A549 (cell line): ENCODE measurements at regions not wholly inside any gene's neighbourhood (a gene's known extent, or its start where the extent isn't known, plus 50 kb on each side); places are given as distances from the start of the nearest gene placed in this dataset.

Experiments used
- ATAC-seq, 2 experiments: fragments of 200-7000 bp in 1 of 2; fragments of >200 bp in 1 of 2; cut with Nextera tagmentation in 1 of 2; cut with Tn5 transposase in 1 of 2; 3 replicates each; pipeline versions ENCODE4 v1.8.0 to v1.9.1; 2018 to 2020; ENCODE audit warnings: mild to moderate bottlenecking in 1 of 2, moderate library complexity in 1 of 2
- CTCF ChIA-PET: fragments of 300-600 bp; sonication (Branson Sonifier 250); formaldehyde crosslinking; extraction: SDS; loops from one replicate; lab custom pipeline; 2021; ENCODE audit warnings: antibody characterized with exemption, inconsistent platforms; lab: Yijun Ruan, JAX
- POLR2A ChIA-PET: fragments of 350-600 bp; formaldehyde crosslinking; extraction: SDS; loops from one replicate; lab custom pipeline; 2021; ENCODE audit warnings: antibody characterized with exemption, inconsistent platforms; lab: Yijun Ruan, JAX
- DNase-seq, 2 experiments: peaks; one replicate each; pipeline versions ENCODE4 v3.0.0 to v3.0.0-alpha.2; 2011 to 2016; ENCODE audit warnings: low read depth in 1 of 2, low spot score in 1 of 2
- FAIRE-seq: peaks from 2 replicates; lab custom pipeline; 2011; peaks lifted over from hg19 to GRCh38; lab: Jason Lieb, UNC
- H3K27ac ChIP-seq, 2 experiments: fragments of >200 bp; sonication (Bioruptor Twin); formaldehyde crosslinking; 3 replicates each; pipeline ENCODE4 v1.5.1; 2016 to 2017
- H3K4me1 ChIP-seq: fragments of >200 bp; sonication (Bioruptor Twin); formaldehyde crosslinking; 3 replicates; pipeline ENCODE4 v1.6.1; 2016
- H3K4me2 ChIP-seq: fragments of >200 bp; sonication (Bioruptor Twin); formaldehyde crosslinking; 3 replicates; pipeline ENCODE4 v1.6.1; 2016
- H3K4me3 ChIP-seq: fragments of >200 bp; sonication (Bioruptor Twin); formaldehyde crosslinking; 3 replicates; pipeline ENCODE4 v1.5.1; 2016
- H3K9me3 ChIP-seq: fragments of >200 bp; sonication (Bioruptor Twin); formaldehyde crosslinking; 3 replicates; pipeline ENCODE4 v1.6.1; 2016
- CBX8 ChIP-seq: fragments of 200-600 bp; sonication (generic); IDR thresholded peaks from 2 replicates; pipeline ENCODE4 v1.6.1; 2016
- CEBPB ChIP-seq, 2 experiments: fragments of >200 bp in 1 of 2; sonication (Bioruptor Twin) in 1 of 2; formaldehyde crosslinking in 1 of 2; IDR thresholded peaks; 2 replicates each; pipeline ENCODE4 v1.6.1; 2012 to 2016
- EHMT2 ChIP-seq: fragments of 200-600 bp; sonication (generic); IDR thresholded peaks from 2 replicates; pipeline ENCODE4 v1.6.1; 2016; ENCODE audit warnings: antibody characterized with exemption, low read depth, mild to moderate bottlenecking, moderate library complexity
- EP300 ChIP-seq, 2 experiments: fragments of >200 bp; sonication (Bioruptor Twin); formaldehyde crosslinking; IDR thresholded peaks; 2 replicates in 1 of 2; 3 replicates in 1 of 2; pipeline ENCODE4 v1.6.1; 2016 to 2017
- FOSL2 ChIP-seq, 2 experiments: fragments of 450-650 bp in 1 of 2; fragments of >200 bp in 1 of 2; sonication (Bioruptor Twin) in 1 of 2; formaldehyde crosslinking; IDR thresholded peaks; 2 replicates each; pipeline versions ENCODE4 v1.5.0 to v1.6.1; 2016 to 2020; ENCODE audit warnings: mild to moderate bottlenecking in 1 of 2, moderate library complexity in 1 of 2
- FOXS1 ChIP-seq: fragments of 250-450 bp; sonication (Bioruptor Pico); IDR thresholded peaks from 2 replicates; pipeline ENCODE4 v1.5.0; 2020; ENCODE audit warnings: mild to moderate bottlenecking, moderate library complexity
- HEYL ChIP-seq: fragments of 250-450 bp; sonication (Bioruptor Pico); IDR thresholded peaks from 2 replicates; pipeline ENCODE4 v1.8.0; 2021; ENCODE audit warnings: mild to moderate bottlenecking, moderate library complexity
- HOXB5 ChIP-seq: fragments of 250-450 bp; sonication (Bioruptor Pico); IDR thresholded peaks from 2 replicates; pipeline ENCODE4 v1.5.0; 2020; ENCODE audit warnings: mild to moderate bottlenecking, moderate library complexity
- MAFK ChIP-seq: fragments of 450-650 bp; IDR thresholded peaks from 2 replicates; pipeline ENCODE4 v1.6.1; 2014; ENCODE audit not compliant: partially characterized antibody
- MAZ ChIP-seq: fragments of 150-350 bp; IDR thresholded peaks from 2 replicates; pipeline ENCODE4 v1.6.1; 2014; ENCODE audit warnings: antibody characterized with exemption, low read depth, low read length, borderline replicate concordance
- NFE2L2 ChIP-seq: fragments of 150-350 bp; conservative IDR thresholded peaks from 2 replicates; pipeline ENCODE4 v1.6.1; 2014; ENCODE audit warnings: low read length
- RAD21 ChIP-seq, 2 experiments: fragments of >200 bp in 1 of 2; sonication (Bioruptor Twin) in 1 of 2; formaldehyde crosslinking in 1 of 2; IDR thresholded peaks in 1 of 2; conservative IDR thresholded peaks in 1 of 2; 2 replicates in 1 of 2; 3 replicates in 1 of 2; pipeline ENCODE4 v1.6.1; 2012 to 2018; ENCODE audit warnings: inconsistent platforms in 1 of 2
- RARB ChIP-seq: fragments of 250-450 bp; sonication (Bioruptor Pico); IDR thresholded peaks from 2 replicates; pipeline ENCODE4 v1.8.0; 2021; ENCODE audit warnings: mild to moderate bottlenecking, moderate library complexity
- RCOR1 ChIP-seq: fragments of 150-350 bp; IDR thresholded peaks from 2 replicates; pipeline ENCODE4 v1.6.1; 2014; ENCODE audit warnings: antibody characterized with exemption, low read length, low read depth
- RNF2 ChIP-seq: fragments of 200-600 bp; sonication (generic); IDR thresholded peaks from 2 replicates; pipeline ENCODE4 v1.6.1; 2016; ENCODE audit warnings: low read depth, mild to moderate bottlenecking, antibody characterized with exemption, moderate library complexity, borderline replicate concordance
- SMC3 ChIP-seq: fragments of >200 bp; sonication (Bioruptor Twin); formaldehyde crosslinking; IDR thresholded peaks from 3 replicates; pipeline ENCODE4 v1.6.1; 2018; ENCODE audit warnings: inconsistent platforms
- ZC3H11A ChIP-seq: fragments of 450-650 bp; IDR thresholded peaks from 2 replicates; pipeline ENCODE4 v1.6.1; 2014; ENCODE audit warnings: antibody characterized with exemption, mild to moderate bottlenecking
- ZFP36 ChIP-seq: fragments of 450-650 bp; IDR thresholded peaks from 2 replicates; pipeline ENCODE4 v1.6.1; 2014; ENCODE audit warnings: borderline replicate concordance; ENCODE audit not compliant: partially characterized antibody
- ZNF302 ChIP-seq: fragments of 250-450 bp; sonication (Bioruptor Pico); IDR thresholded peaks from 2 replicates; pipeline ENCODE4 v1.9.0; 2021; ENCODE audit warnings: inconsistent platforms, mild to moderate bottlenecking, moderate library complexity
- ZSCAN20 ChIP-seq: fragments of 250-450 bp; sonication (Bioruptor Pico); IDR thresholded peaks from 2 replicates; pipeline ENCODE4 v1.8.0; 2022; ENCODE audit warnings: mild to moderate bottlenecking, moderate library complexity
- WGBS: methylation state at CpG from one replicate; pipeline ENCODE4 v1.1.6; 2017; ENCODE audit errors: missing lambda C conversion rate; 5-methylcytosine and 5-hydroxymethylcytosine counted together
- TF ChIP-seq, protein P1 (sequence below): IDR thresholded peaks from 2 replicates; pipeline ENCODE4 v1.6.1; 2012
- TF ChIP-seq, protein P2 (sequence below): fragments of >200 bp; sonication (Bioruptor Twin); formaldehyde crosslinking; IDR thresholded peaks from 2 replicates; pipeline ENCODE4 v1.6.1; 2016
- TF ChIP-seq, protein P3 (sequence below): fragments of 450-650 bp; IDR thresholded peaks from 2 replicates; pipeline ENCODE4 v1.6.1; 2014; ENCODE audit warnings: antibody characterized with exemption
- TF ChIP-seq, protein P4 (sequence below): fragments of 250-450 bp; sonication (Bioruptor Pico); IDR thresholded peaks from 2 replicates; pipeline ENCODE4 v1.5.0; 2021; ENCODE audit warnings: mild to moderate bottlenecking, moderate library complexity, borderline replicate concordance
- TF ChIP-seq, protein P5 (sequence below): IDR thresholded peaks from 2 replicates; pipeline ENCODE4 v1.6.1; 2012; ENCODE audit warnings: low read depth, borderline replicate concordance

DNA sequence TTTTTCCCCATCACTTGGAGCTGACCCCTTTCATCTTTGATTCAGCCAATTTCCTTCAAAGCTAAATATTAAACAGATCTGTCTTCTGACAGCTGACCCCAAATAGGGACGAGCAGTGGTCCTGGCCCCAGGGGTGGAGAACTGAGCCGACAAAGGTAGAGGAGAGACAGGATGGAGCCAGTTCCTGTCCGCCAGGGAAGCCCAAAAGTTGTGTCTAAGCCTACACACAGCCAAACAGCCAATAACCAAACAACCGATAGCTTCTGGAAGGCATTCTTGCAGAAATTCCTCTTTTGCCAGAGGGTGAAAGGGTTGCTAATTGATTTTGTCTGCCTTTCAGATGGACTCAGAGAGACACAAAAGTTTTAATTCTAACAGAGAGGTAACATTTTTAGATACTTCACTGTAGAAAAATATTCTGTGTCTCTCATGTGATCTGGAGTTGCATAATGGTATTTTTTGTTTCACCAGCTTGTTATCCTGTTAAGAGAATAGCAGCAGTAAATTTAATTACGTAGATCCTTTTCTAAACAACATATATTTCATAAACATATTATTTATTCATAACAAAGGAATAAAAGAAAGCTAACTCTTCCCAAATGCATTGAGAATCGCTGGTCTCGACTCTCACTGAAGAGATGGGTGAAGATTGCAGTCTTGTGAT, 161.7 kb upstream of the LYZL1 start:
- no peak for DNase-seq
- H3K27ac ChIP-seq: peak overlapping the region; percentile 27 to 48; a peak in 5 of 6 replicates
- H3K4me3 ChIP-seq: no peak overlapping the region
- CTCF ChIA-PET: interaction anchor here (0.8 to 2.7 kb wide), 9 partner anchors 14 to 463 kb away, joined by 3 to 11 read pairs (median 4); no protein-coding TSS in a partner anchor
- 0 out of 3 replicates have a peak, but pooled peaks cover 4% of the 10 kb centered on the region for H3K9me3 ChIP-seq
- ATAC-seq: no peak
- no peak overlapping the region for H3K4me2 ChIP-seq
- POLR2A ChIA-PET: no interaction called here
- 68% methylated on average over 7 of the region's 7 CpGs for WGBS
- TF ChIP-seq, protein P1, sequence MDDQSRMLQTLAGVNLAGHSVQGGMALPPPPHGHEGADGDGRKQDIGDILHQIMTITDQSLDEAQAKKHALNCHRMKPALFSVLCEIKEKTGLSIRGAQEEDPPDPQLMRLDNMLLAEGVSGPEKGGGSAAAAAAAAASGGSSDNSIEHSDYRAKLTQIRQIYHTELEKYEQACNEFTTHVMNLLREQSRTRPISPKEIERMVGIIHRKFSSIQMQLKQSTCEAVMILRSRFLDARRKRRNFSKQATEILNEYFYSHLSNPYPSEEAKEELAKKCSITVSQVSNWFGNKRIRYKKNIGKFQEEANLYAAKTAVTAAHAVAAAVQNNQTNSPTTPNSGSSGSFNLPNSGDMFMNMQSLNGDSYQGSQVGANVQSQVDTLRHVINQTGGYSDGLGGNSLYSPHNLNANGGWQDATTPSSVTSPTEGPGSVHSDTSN: no peak
- TF ChIP-seq ZSCAN20 (CRISPR knock-in tag): no peak
- TF ChIP-seq, protein P2, sequence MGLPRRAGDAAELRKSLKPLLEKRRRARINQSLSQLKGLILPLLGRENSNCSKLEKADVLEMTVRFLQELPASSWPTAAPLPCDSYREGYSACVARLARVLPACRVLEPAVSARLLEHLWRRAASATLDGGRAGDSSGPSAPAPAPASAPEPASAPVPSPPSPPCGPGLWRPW: no peak
- TF ChIP-seq, protein P3, sequence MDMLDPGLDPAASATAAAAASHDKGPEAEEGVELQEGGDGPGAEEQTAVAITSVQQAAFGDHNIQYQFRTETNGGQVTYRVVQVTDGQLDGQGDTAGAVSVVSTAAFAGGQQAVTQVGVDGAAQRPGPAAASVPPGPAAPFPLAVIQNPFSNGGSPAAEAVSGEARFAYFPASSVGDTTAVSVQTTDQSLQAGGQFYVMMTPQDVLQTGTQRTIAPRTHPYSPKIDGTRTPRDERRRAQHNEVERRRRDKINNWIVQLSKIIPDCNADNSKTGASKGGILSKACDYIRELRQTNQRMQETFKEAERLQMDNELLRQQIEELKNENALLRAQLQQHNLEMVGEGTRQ: no peak
- TF ChIP-seq MAZ: no peak
- TF ChIP-seq NFE2L2: no peak
- no peak for TF ChIP-seq CBX8
- no peak for TF ChIP-seq ZC3H11A
- no peak for FAIRE-seq
- peaks cover 23% of the 10 kb centered on the region for H3K4me1 ChIP-seq

DNA sequence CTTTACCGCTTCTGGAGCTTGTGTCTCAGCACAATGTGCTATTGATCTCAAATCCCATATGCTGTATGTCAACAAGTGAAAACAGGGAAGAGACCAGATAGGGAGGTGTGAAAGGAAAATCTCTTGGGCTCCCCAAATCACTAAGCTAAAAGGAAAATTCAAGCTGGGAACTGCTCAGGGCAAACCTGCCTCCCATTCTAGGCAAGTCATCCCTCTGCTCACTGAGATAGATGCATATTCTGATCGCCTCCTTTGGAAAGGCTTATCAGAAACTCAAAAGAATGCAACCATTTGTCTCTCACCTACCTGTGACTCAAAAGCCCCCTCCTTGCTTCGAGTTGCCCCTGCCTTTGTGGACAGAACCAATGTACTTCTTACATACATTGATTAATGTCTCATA, 161.1 kb upstream of the LYZL1 start:
- 66% methylated on average over 3 of the region's 3 CpGs for WGBS
- Histone ChIP-seq H3K4me1 (peaks cover 27% of the 10 kb centered on the region), H3K4me2 (no peak overlapping the region), H3K4me3 (no peak overlapping the region), H3K27ac (0 out of 6 replicates have a peak overlapping the region, but pooled peaks of 1 of the 2 experiments have one; percentile 13), H3K9me3 (0 out of 3 replicates have a peak, but pooled peaks cover 3% of the 10 kb centered on the region)
- DNase-seq (no peak), ATAC-seq (no peak), FAIRE-seq (no peak)
- POLR2A ChIA-PET: no interaction called here
- CTCF ChIA-PET: interaction anchor here (1.2 to 2.7 kb wide), 5 partner anchors 37 to 464 kb away, joined by 3 to 11 read pairs (median 4); no protein-coding TSS in a partner anchor
- TF ChIP-seq ZFP36 (no peak), EP300 (IDR thresholded peaks at IDR 0.05) (no peak), ZNF302 (CRISPR knock-in tag) (no peak), RARB (no peak), FOSL2 (IDR thresholded peaks at IDR 0.05) (no peak), FOSL2 (CRISPR knock-in tag; IDR thresholded peaks at IDR 0.05) (no peak), FOXS1 (CRISPR knock-in tag) (no peak)

DNA sequence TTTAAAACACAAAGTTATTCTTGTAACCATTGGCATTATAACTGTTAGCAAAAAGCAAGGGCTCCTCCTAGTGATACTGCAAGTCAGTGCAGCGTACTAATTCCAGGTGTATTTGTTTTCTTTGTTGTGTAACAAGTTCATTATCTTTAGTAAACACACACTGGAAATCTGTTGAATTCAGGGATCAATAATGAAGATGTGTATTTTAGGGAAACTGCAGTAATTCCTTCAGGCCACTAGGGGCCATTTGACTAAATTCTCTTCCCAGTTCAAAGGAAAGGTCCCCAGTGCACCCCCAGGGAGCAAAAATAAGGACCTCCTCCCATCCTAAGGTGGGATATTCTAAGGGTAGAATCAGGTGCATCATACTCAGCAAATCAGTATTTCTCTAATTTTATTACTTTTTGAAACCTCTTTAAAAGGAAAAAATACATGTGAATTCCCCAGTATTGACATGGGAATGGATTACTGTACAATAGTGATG, 158.6 kb upstream of the LYZL1 start:
- ATAC-seq (peak in 1 of 2 experiments; percentile 45; a peak in 3 of 6 replicates), FAIRE-seq (peak; percentile 36), DNase-seq (peak; percentile 29 to 69)
- H3K4me1 ChIP-seq: peaks cover 27% of the 10 kb centered on the region
- no peaks in the 10 kb centered on the region for H3K9me3 ChIP-seq
- POLR2A ChIA-PET: no interaction called here
- H3K4me3 ChIP-seq: no peak overlapping the region
- CTCF ChIA-PET: interaction anchor here (0.9 to 3.9 kb wide), 9 partner anchors 8 to 501 kb away, joined by 3 to 20 read pairs (median 6); no protein-coding TSS in a partner anchor
- no peak overlapping the region for H3K4me2 ChIP-seq
- WGBS: 0% methylated on average over 1 of the region's 1 CpG
- no peak overlapping the region for H3K27ac ChIP-seq
- TF ChIP-seq EHMT2: no peak
- TF ChIP-seq ZFP36: no peak
- peak in 1 of 2 experiments; percentile 40; a peak in 2 of 4 replicates for TF ChIP-seq CEBPB (IDR thresholded peaks at IDR 0.05)
- TF ChIP-seq HOXB5: no peak
- TF ChIP-seq RNF2: no peak
- TF ChIP-seq MAFK: no peak
- TF ChIP-seq, protein P1: no peak
- no peak for TF ChIP-seq HEYL
- TF ChIP-seq, protein P3: no peak
- TF ChIP-seq, protein P4, sequence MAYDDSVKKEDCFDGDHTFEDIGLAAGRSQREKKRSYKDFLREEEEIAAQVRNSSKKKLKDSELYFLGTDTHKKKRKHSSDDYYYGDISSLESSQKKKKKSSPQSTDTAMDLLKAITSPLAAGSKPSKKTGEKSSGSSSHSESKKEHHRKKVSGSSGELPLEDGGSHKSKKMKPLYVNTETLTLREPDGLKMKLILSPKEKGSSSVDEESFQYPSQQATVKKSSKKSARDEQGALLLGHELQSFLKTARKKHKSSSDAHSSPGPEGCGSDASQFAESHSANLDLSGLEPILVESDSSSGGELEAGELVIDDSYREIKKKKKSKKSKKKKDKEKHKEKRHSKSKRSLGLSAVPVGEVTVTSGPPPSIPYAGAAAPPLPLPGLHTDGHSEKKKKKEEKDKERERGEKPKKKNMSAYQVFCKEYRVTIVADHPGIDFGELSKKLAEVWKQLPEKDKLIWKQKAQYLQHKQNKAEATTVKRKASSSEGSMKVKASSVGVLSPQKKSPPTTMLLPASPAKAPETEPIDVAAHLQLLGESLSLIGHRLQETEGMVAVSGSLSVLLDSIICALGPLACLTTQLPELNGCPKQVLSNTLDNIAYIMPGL: no peak
- TF ChIP-seq, protein P5, sequence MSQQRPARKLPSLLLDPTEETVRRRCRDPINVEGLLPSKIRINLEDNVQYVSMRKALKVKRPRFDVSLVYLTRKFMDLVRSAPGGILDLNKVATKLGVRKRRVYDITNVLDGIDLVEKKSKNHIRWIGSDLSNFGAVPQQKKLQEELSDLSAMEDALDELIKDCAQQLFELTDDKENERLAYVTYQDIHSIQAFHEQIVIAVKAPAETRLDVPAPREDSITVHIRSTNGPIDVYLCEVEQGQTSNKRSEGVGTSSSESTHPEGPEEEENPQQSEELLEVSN: no peak
- peak; percentile 81 for TF ChIP-seq SMC3
- TF ChIP-seq RAD21 (conservative IDR thresholded peaks at IDR 0.05 in 1 of 2, IDR thresholded peaks at IDR 0.05 in 1 of 2): peak; percentile 81 to 89
- no peak for TF ChIP-seq RCOR1
